B cell (primary cell): ENCODE measurements at regions not wholly inside any gene's neighbourhood (a gene's known extent, or its start where the extent isn't known, plus 50 kb on each side); places are given as distances from the start of the nearest gene placed in this dataset.

Source experiments
- EZH2 ChIP-seq: IDR thresholded peaks from 2 replicates; pipeline ENCODE4 v1.6.1; 2012; ENCODE audit warnings: borderline replicate concordance, low read depth, mild to moderate bottlenecking, moderate library complexity, low read length; ENCODE audit not compliant: insufficient read depth, poor library complexity, severe bottlenecking
- TF ChIP-seq, protein P1 (sequence below): fragments of 200-600 bp; IDR thresholded peaks from one replicate; pipeline ENCODE4 v1.8.0; 2022; ENCODE audit warnings: antibody characterized with exemption, mild to moderate bottlenecking

DNA sequence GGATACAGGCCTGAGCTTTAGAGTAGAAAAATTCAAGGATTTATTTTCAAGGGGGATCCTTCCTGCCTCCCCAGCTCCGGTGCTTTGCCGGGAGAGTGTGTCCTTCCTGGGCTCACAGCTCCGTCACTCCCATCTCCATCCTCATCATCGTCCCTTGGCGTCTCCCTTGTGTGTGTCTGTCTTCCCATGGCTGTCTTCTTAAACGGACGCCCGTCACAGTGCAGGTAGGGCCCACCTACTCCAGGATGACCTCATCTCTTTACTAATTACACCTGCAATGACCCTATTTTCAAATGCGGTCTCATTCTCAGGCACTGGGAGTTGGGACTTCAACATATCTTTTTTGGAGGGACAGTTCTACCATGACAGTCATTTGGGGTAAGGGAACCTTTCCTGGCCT, 320.3 kb upstream of the C1orf174 start:
- TF ChIP-seq, protein P1, sequence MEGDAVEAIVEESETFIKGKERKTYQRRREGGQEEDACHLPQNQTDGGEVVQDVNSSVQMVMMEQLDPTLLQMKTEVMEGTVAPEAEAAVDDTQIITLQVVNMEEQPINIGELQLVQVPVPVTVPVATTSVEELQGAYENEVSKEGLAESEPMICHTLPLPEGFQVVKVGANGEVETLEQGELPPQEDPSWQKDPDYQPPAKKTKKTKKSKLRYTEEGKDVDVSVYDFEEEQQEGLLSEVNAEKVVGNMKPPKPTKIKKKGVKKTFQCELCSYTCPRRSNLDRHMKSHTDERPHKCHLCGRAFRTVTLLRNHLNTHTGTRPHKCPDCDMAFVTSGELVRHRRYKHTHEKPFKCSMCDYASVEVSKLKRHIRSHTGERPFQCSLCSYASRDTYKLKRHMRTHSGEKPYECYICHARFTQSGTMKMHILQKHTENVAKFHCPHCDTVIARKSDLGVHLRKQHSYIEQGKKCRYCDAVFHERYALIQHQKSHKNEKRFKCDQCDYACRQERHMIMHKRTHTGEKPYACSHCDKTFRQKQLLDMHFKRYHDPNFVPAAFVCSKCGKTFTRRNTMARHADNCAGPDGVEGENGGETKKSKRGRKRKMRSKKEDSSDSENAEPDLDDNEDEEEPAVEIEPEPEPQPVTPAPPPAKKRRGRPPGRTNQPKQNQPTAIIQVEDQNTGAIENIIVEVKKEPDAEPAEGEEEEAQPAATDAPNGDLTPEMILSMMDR: no peak
- TF ChIP-seq EZH2: no peak
